ENCODE measurements at regions not wholly inside any gene's neighbourhood (a gene's known extent, or its start where the extent isn't known, plus 50 kb on each side); places are given as distances from the start of the nearest gene placed in this dataset.

GRCh38 chr12:127583041-127583440 lies 683.9 kb upstream of the TMEM132C start:
- no peak overlapping the region for H3K4me2 ChIP-seq (ENCODE audit: control insufficient read depth, insufficient read depth)
- FAIRE-seq = no peak
- intact Hi-C loops (cut with micrococcal nuclease; ENCODE audit: unreplicated experiment) = no loop called here
- H3K4me1 ChIP-seq (ENCODE audit: control insufficient read depth, insufficient read depth, low read length) = no peaks in the 10 kb centered on the region
- POLR2A ChIA-PET = no interaction called here
- SMC1A ChIA-PET (ENCODE audit: uncharacterized antibody, unreplicated experiment) = no interaction called here
- no peak overlapping the region for H2AFZ ChIP-seq (ENCODE audit: control insufficient read depth, low read depth, low read length)
- TF ChIP-seq NR2C2 (IDR thresholded peaks at IDR 0.05; ENCODE audit: borderline replicate concordance, control insufficient read depth, insufficient read length, low read depth) = no peak
- TF ChIP-seq SREBF1 (IDR thresholded peaks at IDR 0.05; ENCODE audit: low read length) = no peak
- in situ Hi-C loops (cut with MboI) = no loop called here
- H3K27me3 ChIP-seq (replicated peaks in 1 of 2; ENCODE audit: control insufficient read depth in 2 of 2, insufficient read depth in 2 of 2, low read length in 1 of 2) = no peaks in the 10 kb centered on the region
- no peak overlapping the region for H3K9ac ChIP-seq (ENCODE audit: control insufficient read depth, insufficient read depth, low read length)
- no peaks in the 10 kb centered on the region for H3K36me3 ChIP-seq (ENCODE audit: control insufficient read depth in 2 of 2, insufficient read depth in 2 of 2, low read length in 1 of 2)
- RAD21 ChIA-PET (ENCODE audit: unreplicated experiment) = no interaction called here
- no peak for ATAC-seq
- no peak for DNase-seq (ENCODE audit: low read depth, low spot score)
- no peaks in the 10 kb centered on the region for H4K20me1 ChIP-seq (ENCODE audit: control insufficient read depth, insufficient read depth)
- H3K4me3 ChIP-seq = no peak overlapping the region
- no TSS peak for BruUV-seq (replicated peaks)
- 19% methylated on average over 4 of the region's 4 CpGs for WGBS (ENCODE audit: insufficient coverage, insufficient replicate concordance, low lambda C conversion rate, missing lambda C conversion rate)
- CTCF ChIA-PET = no interaction called here
- no peak overlapping the region for H3K27ac ChIP-seq (ENCODE audit: control insufficient read depth, insufficient read depth)
- no peaks in the 10 kb centered on the region for H3K79me2 ChIP-seq (ENCODE audit: control insufficient read depth, insufficient read depth, low read length)
- no peaks in the 10 kb centered on the region for H3K9me3 ChIP-seq (replicated peaks; ENCODE audit: control insufficient read depth, insufficient read depth, low read length)

- H3K9ac ChIP-seq (ENCODE audit: control insufficient read depth, insufficient read depth, low read length) = no peak overlapping the region
- in situ Hi-C loops (cut with MboI) (no loop called here), intact Hi-C loops (cut with micrococcal nuclease; ENCODE audit: unreplicated experiment) (no loop called here)
- WGBS (ENCODE audit: insufficient coverage, insufficient replicate concordance, low lambda C conversion rate, missing lambda C conversion rate) = 12% methylated on average over 7 of the region's 7 CpGs
- H3K36me3 ChIP-seq (ENCODE audit: control insufficient read depth in 2 of 2, insufficient read depth in 2 of 2, low read length in 1 of 2) = no peaks in the 10 kb centered on the region
- H3K79me2 ChIP-seq (ENCODE audit: control insufficient read depth, insufficient read depth, low read length) = no peaks in the 10 kb centered on the region
- no peak overlapping the region for H3K27ac ChIP-seq (ENCODE audit: control insufficient read depth, insufficient read depth)
- H3K4me3 ChIP-seq = no peak overlapping the region
- ATAC-seq (no peak), FAIRE-seq (no peak), DNase-seq (ENCODE audit: low read depth, low spot score) (no peak)
- BruUV-seq (replicated peaks) = no TSS peak
- ChIA-PET CTCF (no interaction called here), SMC1A (ENCODE audit: uncharacterized antibody, unreplicated experiment) (interaction anchor here (0.7 to 2.0 kb wide), 2 partner anchors 13 to 47 kb away, joined by 3 to 5 read pairs; no protein-coding TSS in a partner anchor), POLR2A (no interaction called here), RAD21 (ENCODE audit: unreplicated experiment) (no interaction called here)
- H3K27me3 ChIP-seq (replicated peaks in 1 of 2; ENCODE audit: control insufficient read depth in 2 of 2, insufficient read depth in 2 of 2, low read length in 1 of 2) = no peaks in the 10 kb centered on the region
- no peaks in the 10 kb centered on the region for H3K9me3 ChIP-seq (replicated peaks; ENCODE audit: control insufficient read depth, insufficient read depth, low read length)
- H2AFZ ChIP-seq (ENCODE audit: control insufficient read depth, low read depth, low read length) = no peak overlapping the region
- H3K4me2 ChIP-seq (ENCODE audit: control insufficient read depth, insufficient read depth) = no peak overlapping the region
- no peaks in the 10 kb centered on the region for H4K20me1 ChIP-seq (ENCODE audit: control insufficient read depth, insufficient read depth)
- no peaks in the 10 kb centered on the region for H3K4me1 ChIP-seq (ENCODE audit: control insufficient read depth, insufficient read depth, low read length)
- TF ChIP-seq TBL1XR1 (IDR thresholded peaks at IDR 0.05; ENCODE audit: low read depth, low read length) = no peak
- TF ChIP-seq E2F4 (IDR thresholded peaks at IDR 0.05; ENCODE audit: low read depth, low read length) = no peak
- TF ChIP-seq CUX1 (IDR thresholded peaks at IDR 0.05; ENCODE audit: insufficient replicate concordance, low read depth, low read length) = no peak
- TF ChIP-seq JUND (IDR thresholded peaks at IDR 0.05; ENCODE audit: low read depth, low read length) = no peak
- TF ChIP-seq NFYB (IDR thresholded peaks at IDR 0.05; ENCODE audit: insufficient read depth, low read depth, low read length) = no peak
- TF ChIP-seq MAX (IDR thresholded peaks at IDR 0.05; ENCODE audit: low read depth, low read length) = no peak
- TF ChIP-seq MYC (IDR thresholded peaks at IDR 0.05; ENCODE audit: insufficient read depth, insufficient read length, insufficient replicate concordance, low read length, severe bottlenecking) = no peak
- no peak for TF ChIP-seq RAD51 (IDR thresholded peaks at IDR 0.05)
- no peak for TF ChIP-seq TCF7 (IDR thresholded peaks at IDR 0.05; ENCODE audit: borderline replicate concordance)
- TF ChIP-seq KDM1A (IDR thresholded peaks at IDR 0.05; ENCODE audit: borderline replicate concordance) = no peak
Observed at GRCh38 chr12:127588249-127588648, 678.7 kb upstream of the TMEM132C start.
